ENCODE measurements at regions not wholly inside any gene's neighbourhood (a gene's known extent, or its start where the extent isn't known, plus 50 kb on each side); places are given as distances from the start of the nearest gene placed in this dataset.

GRCh38 chr10:109534193-109534592 is 389.1 kb downstream of the XPNPEP1 start:
- ATAC-seq (no peak; the same call in 1 of the 2 replicates), DNase-seq (no peak)
- CTCF ChIA-PET, result no interaction called here
- H3K9me3 ChIP-seq (ENCODE audit: low read length), result no peaks in the 10 kb centered on the region
- no peaks in the 10 kb centered on the region for H3K36me3 ChIP-seq (ENCODE audit: low read depth, low read length)
- no peak overlapping the region for H3K4me3 ChIP-seq (ENCODE audit: low read length)
- H3K27me3 ChIP-seq (ENCODE audit: low read length), result no peaks in the 10 kb centered on the region
- no peaks in the 10 kb centered on the region for H3K4me1 ChIP-seq (ENCODE audit: insufficient read depth, low read length)
- H3K9me2 ChIP-seq (replicated peaks; ENCODE audit: low read length), result no peaks in the 10 kb centered on the region
- H4K20me1 ChIP-seq (ENCODE audit: low read length), result no peaks in the 10 kb centered on the region
- no peak overlapping the region for H3K4me2 ChIP-seq (ENCODE audit: low read length)
- POLR2A ChIA-PET (ENCODE audit: unreplicated experiment), result no interaction called here
- no peaks in the 10 kb centered on the region for H3F3A ChIP-seq (ENCODE audit: low read length, unreplicated experiment)
- no peak overlapping the region for H3K9ac ChIP-seq (ENCODE audit: low read length)
- intact Hi-C loops (cut with micrococcal nuclease), result no loop called here
- TF ChIP-seq EZH2phosphoT487 (IDR thresholded peaks at IDR 0.05; ENCODE audit: borderline replicate concordance, low read length) (no peak), CTCF (conservative IDR thresholded peaks at IDR 0.05; ENCODE audit: low read depth, low read length) (no peak), EZH2 (IDR thresholded peaks at IDR 0.05; ENCODE audit: low read length, unreplicated experiment) (no peak)
- no peaks in the 10 kb centered on the region for H3K79me2 ChIP-seq (ENCODE audit: low read length)
- no TSS peak for BruUV-seq (replicated peaks)
- no peak overlapping the region for H3K27ac ChIP-seq (ENCODE audit: low read length)
- H2AFZ ChIP-seq (ENCODE audit: low read length), result no peak overlapping the region

GRCh38 chr10:109529258-109529657 is 394.1 kb downstream of the XPNPEP1 start:
- H3K9me2 ChIP-seq (replicated peaks; ENCODE audit: low read length), result no peaks in the 10 kb centered on the region
- intact Hi-C loops (cut with micrococcal nuclease), result no loop called here
- CTCF ChIA-PET, result no interaction called here
- H3K36me3 ChIP-seq (ENCODE audit: low read depth, low read length), result no peaks in the 10 kb centered on the region
- no peaks in the 10 kb centered on the region for H3K27me3 ChIP-seq (ENCODE audit: low read length)
- DNase-seq (no peak), ATAC-seq (no peak)
- no peaks in the 10 kb centered on the region for H3K79me2 ChIP-seq (ENCODE audit: low read length)
- no peak overlapping the region for H3K4me3 ChIP-seq (ENCODE audit: low read length)
- no peaks in the 10 kb centered on the region for H3K9me3 ChIP-seq (ENCODE audit: low read length)
- no peaks in the 10 kb centered on the region for H4K20me1 ChIP-seq (ENCODE audit: low read length)
- no TSS peak for BruUV-seq (replicated peaks)
- no peak overlapping the region for H3K27ac ChIP-seq (ENCODE audit: low read length)
- H2AFZ ChIP-seq (ENCODE audit: low read length), result no peak overlapping the region
- H3F3A ChIP-seq (ENCODE audit: low read length, unreplicated experiment), result no peaks in the 10 kb centered on the region
- TF ChIP-seq CTCF (conservative IDR thresholded peaks at IDR 0.05; ENCODE audit: low read depth, low read length) (no peak), EZH2phosphoT487 (IDR thresholded peaks at IDR 0.05; ENCODE audit: borderline replicate concordance, low read length) (no peak), EZH2 (IDR thresholded peaks at IDR 0.05; ENCODE audit: low read length, unreplicated experiment) (no peak)
- H3K9ac ChIP-seq (ENCODE audit: low read length), result no peak overlapping the region
- no peak overlapping the region for H3K4me2 ChIP-seq (ENCODE audit: low read length)
- no peaks in the 10 kb centered on the region for H3K4me1 ChIP-seq (ENCODE audit: insufficient read depth, low read length)
- POLR2A ChIA-PET (ENCODE audit: unreplicated experiment), result no interaction called here

- Histone ChIP-seq H3F3A (ENCODE audit: low read length, unreplicated experiment) (no peaks in the 10 kb centered on the region), H3K4me3 (ENCODE audit: low read length) (no peak overlapping the region), H3K4me1 (ENCODE audit: insufficient read depth, low read length) (no peaks in the 10 kb centered on the region), H3K36me3 (ENCODE audit: low read depth, low read length) (no peaks in the 10 kb centered on the region), H4K20me1 (ENCODE audit: low read length) (no peaks in the 10 kb centered on the region), H3K27ac (ENCODE audit: low read length) (no peak overlapping the region), H3K27me3 (ENCODE audit: low read length) (no peaks in the 10 kb centered on the region), H2AFZ (ENCODE audit: low read length) (no peak overlapping the region), H3K79me2 (ENCODE audit: low read length) (no peaks in the 10 kb centered on the region), H3K9ac (ENCODE audit: low read length) (no peak overlapping the region), H3K9me3 (ENCODE audit: low read length) (no peaks in the 10 kb centered on the region), H3K4me2 (ENCODE audit: low read length) (no peak overlapping the region), H3K9me2 (replicated peaks; ENCODE audit: low read length) (no peaks in the 10 kb centered on the region)
- intact Hi-C loops (cut with micrococcal nuclease), result no loop called here
- CTCF ChIA-PET, result no interaction called here
- BruUV-seq (replicated peaks), result no TSS peak
- ATAC-seq (no peak), DNase-seq (no peak)
- POLR2A ChIA-PET (ENCODE audit: unreplicated experiment), result no interaction called here
- TF ChIP-seq CTCF (conservative IDR thresholded peaks at IDR 0.05; ENCODE audit: low read depth, low read length) (no peak), EZH2phosphoT487 (IDR thresholded peaks at IDR 0.05; ENCODE audit: borderline replicate concordance, low read length) (no peak), EZH2 (IDR thresholded peaks at IDR 0.05; ENCODE audit: low read length, unreplicated experiment) (no peak)
These were observed 405.6 kb downstream of the XPNPEP1 start for GRCh38 chr10:109517748-109518147.
